Fibroblast of villous mesenchyme (primary cell): ENCODE measurements at regions not wholly inside any gene's neighbourhood (a gene's known extent, or its start where the extent isn't known, plus 50 kb on each side); places are given as distances from the start of the nearest gene placed in this dataset.

Experiments used
- DNase-seq: peaks from one replicate; pipeline ENCODE4 v3.0.0-alpha.2; 2010; ENCODE audit warnings: low read depth
- H3K4me3 ChIP-seq: 2 replicates; pipeline ENCODE4 v1.5.1; 2011; ENCODE audit warnings: low read depth, mild to moderate bottlenecking, low read length
- CTCF ChIP-seq: IDR thresholded peaks from 2 replicates; pipeline ENCODE4 v1.5.1; 2012; ENCODE audit warnings: low read depth, mild to moderate bottlenecking, low read length; ENCODE audit not compliant: insufficient read depth

DNA sequence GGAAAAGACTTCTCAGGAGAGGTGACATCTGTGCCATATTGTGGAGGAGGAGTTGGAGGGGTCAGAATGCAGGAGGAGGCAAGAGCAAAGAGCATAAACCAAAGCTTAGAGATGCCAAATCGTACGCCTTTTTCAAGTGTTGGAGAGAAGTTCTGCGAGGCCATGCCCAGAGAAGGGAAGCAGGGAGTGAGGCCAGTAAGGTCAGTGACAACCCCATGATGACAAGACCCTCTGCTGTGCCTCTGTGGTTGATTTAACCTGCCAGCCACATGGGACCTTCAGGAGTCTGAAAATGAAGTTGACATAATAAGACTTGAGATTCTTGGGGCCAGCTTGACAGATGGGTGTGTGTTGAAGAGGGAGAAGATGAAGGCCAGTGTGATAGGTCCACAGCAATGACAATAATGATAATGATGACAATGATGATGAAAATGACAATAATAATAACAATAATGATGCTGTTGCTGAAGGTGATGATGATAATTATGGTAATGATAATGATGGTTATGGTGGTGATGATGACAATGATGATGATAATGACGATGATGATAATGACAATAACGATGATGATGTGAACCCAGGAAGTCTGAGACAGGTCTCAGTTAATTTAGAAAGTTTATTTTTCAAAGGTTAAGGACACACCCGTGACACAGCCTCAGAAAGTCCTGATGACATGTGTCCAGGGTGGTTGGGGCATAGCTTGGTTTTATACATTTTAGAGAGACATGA, 152.6 kb upstream of the B3GAT1 start:
- no peak overlapping the region for H3K4me3 ChIP-seq
- TF ChIP-seq CTCF = no peak
- DNase-seq = no peak

DNA sequence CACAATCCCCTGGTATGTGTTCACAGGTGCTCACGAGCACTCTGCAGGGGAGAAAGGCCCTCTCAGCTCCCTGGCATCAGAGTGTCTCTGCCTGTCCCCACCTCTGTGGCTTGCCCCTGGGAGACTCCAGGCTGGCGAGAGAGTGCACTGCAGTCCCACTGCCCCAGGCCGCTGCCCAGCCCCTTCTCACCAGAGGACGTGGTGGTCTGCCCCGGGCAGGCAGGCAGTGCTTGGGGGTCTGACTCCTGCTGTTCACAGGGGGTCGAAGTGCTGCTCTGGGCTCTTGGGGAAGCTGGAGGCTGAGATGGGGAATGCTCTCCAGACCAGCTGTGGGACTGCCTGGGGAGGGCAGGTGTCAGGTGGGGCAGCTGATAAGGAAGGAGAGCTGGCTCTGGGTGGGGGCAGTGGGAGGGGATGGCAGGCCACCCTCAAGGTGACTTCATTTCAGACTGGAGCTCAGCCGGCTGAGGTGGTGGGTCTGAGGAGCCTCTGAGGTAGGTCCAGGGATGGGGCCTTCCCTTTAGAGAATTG, 151.0 kb upstream of the B3GAT1 start:
- no peak for TF ChIP-seq CTCF
- DNase-seq = no peak
- no peak overlapping the region for H3K4me3 ChIP-seq

DNA sequence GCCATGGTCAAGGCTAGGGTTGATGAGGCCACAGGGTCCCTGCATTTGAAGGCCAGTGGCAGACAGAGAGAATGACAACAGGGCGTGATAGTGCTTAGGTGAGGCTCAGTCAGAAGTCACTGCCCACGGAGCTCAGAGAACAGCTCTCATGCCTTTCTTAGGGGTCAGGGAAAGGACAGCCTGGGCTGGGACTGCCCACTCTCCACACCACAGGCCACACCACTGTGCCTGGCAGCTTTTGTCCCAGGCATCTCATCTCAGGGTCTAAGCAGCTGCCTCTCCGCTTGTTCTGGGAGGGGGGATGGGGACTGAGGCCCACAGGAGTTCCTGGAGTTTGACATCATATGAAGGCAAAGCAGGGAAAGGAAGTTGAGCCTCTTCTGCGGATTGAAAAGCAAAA, 150.2 kb upstream of the B3GAT1 start:
- no peak for DNase-seq
- no peak overlapping the region for H3K4me3 ChIP-seq
- TF ChIP-seq CTCF = no peak

DNA sequence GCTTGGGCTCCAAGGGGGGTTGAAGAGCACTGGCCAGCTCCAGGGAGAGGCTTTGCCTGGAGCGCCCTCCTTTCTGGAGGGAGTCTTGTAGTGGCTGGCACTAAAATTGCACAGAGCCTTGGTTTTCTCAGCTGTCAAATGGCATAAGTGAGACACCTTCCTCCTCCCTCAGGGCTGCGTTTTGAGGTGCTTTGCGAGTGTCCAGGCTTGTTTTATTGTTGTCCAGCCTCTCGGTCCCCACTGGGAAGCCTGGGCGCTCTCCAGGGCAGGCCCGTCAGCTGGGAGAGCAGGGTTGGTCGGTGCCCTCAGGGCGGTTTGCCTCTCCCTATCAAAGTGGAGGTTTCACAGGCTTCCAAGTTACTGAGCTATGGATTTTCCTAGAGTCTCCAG, 149.3 kb upstream of the B3GAT1 start:
- no peak overlapping the region for H3K4me3 ChIP-seq
- no peak for TF ChIP-seq CTCF
- no peak for DNase-seq

DNA sequence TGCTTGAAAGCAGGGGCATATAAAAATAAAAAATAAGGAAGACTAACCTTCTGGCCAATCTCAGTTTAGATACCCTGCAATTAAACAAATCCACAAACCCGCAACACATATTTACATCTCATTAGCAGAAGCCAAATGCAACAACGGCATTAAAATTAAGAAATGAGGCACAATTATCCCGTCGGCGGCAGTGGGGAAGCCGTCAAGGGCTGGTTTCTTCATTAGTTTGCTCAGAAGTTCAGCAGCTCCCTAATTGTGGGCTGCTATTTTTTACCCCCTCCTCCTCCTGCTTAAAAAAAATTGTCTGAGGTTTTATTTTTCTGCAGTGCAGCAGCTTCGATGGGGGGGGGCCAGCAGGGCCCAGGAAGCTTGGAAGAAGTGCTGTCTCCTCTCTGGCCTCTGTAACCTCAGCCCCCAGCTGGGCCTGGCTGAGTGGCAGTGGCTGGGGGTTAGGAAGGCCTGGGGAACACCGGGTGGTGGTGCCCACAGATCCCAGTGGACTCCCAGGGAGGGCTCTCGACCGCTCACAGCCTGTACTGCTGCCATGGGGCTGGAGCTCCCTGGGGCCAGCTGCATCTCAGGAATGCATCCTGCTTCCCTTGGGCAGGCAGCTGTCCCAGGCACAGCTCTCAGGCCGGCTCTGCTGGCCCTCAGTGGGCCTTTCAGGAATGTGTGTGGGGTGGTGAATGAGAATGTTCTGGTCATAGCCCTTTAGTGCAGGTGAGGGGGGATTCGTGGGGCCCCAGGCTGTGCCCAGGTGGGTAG, 148.7 kb upstream of the B3GAT1 start:
- no peak for DNase-seq
- no peak overlapping the region for H3K4me3 ChIP-seq
- TF ChIP-seq CTCF = no peak

DNA sequence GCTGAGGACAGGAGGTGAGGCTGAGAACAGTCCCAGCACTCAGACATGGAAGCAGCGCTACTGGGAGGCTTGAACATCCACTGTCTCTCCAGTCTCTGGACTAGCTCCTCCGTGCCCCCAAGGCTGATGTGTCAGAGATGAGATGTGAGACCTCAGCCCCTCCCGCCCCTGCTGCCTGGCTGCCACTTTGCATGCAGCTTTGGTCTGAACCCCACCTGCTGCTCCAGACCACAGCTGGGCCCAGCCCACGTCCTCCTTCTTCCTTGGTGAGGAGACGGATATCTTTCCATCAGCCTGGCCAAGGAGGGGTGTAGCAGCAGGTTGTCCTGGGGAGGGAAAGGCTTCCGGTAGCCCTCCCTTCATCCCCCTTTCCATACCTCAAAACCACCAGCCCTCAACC, 148.0 kb upstream of the B3GAT1 start:
- DNase-seq = no peak
- no peak for TF ChIP-seq CTCF
- no peak overlapping the region for H3K4me3 ChIP-seq

DNA sequence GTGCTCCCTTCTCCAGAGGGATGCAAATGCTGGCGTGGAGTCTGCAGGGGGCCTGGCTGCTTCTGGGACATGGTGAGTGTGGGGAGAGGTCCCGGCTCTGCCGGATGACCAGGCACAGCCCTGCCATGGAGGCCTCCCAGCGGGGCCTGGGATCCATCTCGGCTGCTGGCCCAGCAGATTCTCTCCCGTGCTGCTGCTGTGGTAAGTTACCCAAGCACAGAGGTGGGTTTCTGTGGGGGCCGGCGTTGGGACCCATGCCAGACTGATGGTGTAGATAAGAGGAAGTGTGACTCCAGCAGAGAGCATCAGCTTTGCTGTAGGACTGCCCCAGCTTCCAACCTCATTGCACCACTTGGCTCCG, 147.5 kb upstream of the B3GAT1 start:
- no peak overlapping the region for H3K4me3 ChIP-seq
- no peak for TF ChIP-seq CTCF
- DNase-seq = no peak
